22Rv1 (cell line): ENCODE measurements at regions not wholly inside any gene's neighbourhood (a gene's known extent, or its start where the extent isn't known, plus 50 kb on each side); places are given as distances from the start of the nearest gene placed in this dataset.

Source experiments
- ZFX ChIP-seq: fragments of 450-650 bp; IDR thresholded peaks from 2 replicates; pipeline ENCODE4 v1.6.1; 2017; ENCODE audit warnings: antibody characterized with exemption, borderline replicate concordance
- TF ChIP-seq, protein P1 (sequence below): fragments of 450-650 bp; IDR thresholded peaks from 2 replicates; pipeline ENCODE4 v1.5.1; 2017; ENCODE audit warnings: mild to moderate bottlenecking

DNA sequence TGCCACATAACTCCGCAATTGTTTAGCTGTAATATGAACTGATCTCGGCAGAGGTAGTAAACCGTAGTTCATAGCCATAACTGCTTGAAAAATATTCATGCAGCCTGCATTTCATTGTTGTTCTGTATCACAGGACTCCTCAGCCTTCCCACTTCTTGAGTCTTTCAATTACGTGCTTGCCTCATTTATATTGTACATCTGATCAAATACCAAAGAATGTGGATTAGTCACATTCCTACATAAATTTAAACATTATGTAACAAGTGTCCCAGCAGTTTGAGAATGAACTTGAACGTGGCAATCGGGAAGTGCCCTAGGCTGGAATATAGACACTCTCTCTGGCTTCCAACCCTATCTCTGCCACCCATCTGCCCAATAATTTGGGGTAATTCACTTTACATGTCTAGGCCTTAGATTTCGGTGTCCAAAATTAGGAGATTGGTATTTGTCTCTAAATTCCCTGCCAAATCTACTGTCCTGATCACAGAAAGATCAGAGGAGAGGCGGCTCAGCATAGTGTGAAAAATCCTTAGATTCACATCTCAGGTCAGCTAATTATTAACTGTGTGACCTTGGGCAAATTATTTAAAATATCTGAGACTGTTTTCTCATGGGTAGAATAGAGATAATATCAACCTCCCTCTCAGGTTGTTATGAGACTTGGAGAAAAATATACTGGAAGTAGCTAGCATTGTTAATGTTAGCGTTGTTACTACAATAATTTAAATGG, 215.1 kb upstream of the RFX3 start:
- TF ChIP-seq, protein P1, sequence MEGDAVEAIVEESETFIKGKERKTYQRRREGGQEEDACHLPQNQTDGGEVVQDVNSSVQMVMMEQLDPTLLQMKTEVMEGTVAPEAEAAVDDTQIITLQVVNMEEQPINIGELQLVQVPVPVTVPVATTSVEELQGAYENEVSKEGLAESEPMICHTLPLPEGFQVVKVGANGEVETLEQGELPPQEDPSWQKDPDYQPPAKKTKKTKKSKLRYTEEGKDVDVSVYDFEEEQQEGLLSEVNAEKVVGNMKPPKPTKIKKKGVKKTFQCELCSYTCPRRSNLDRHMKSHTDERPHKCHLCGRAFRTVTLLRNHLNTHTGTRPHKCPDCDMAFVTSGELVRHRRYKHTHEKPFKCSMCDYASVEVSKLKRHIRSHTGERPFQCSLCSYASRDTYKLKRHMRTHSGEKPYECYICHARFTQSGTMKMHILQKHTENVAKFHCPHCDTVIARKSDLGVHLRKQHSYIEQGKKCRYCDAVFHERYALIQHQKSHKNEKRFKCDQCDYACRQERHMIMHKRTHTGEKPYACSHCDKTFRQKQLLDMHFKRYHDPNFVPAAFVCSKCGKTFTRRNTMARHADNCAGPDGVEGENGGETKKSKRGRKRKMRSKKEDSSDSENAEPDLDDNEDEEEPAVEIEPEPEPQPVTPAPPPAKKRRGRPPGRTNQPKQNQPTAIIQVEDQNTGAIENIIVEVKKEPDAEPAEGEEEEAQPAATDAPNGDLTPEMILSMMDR, result no peak
- no peak for TF ChIP-seq ZFX
